Glomerular endothelial cell (primary cell): ENCODE measurements at regions not wholly inside any gene's neighbourhood (a gene's known extent, or its start where the extent isn't known, plus 50 kb on each side); places are given as distances from the start of the nearest gene placed in this dataset.
"Not testable (repeated sequence)": the region's sequence is repeated elsewhere in the genome, so short reads cannot be mapped to it uniquely, and the experiment has no call there.

Source experiments
- DNase-seq: peaks from one replicate; pipeline ENCODE4 v3.0.0-alpha.2; 2011; ENCODE audit warnings: low read depth, low spot score; ENCODE audit errors: extremely low read depth

DNA sequence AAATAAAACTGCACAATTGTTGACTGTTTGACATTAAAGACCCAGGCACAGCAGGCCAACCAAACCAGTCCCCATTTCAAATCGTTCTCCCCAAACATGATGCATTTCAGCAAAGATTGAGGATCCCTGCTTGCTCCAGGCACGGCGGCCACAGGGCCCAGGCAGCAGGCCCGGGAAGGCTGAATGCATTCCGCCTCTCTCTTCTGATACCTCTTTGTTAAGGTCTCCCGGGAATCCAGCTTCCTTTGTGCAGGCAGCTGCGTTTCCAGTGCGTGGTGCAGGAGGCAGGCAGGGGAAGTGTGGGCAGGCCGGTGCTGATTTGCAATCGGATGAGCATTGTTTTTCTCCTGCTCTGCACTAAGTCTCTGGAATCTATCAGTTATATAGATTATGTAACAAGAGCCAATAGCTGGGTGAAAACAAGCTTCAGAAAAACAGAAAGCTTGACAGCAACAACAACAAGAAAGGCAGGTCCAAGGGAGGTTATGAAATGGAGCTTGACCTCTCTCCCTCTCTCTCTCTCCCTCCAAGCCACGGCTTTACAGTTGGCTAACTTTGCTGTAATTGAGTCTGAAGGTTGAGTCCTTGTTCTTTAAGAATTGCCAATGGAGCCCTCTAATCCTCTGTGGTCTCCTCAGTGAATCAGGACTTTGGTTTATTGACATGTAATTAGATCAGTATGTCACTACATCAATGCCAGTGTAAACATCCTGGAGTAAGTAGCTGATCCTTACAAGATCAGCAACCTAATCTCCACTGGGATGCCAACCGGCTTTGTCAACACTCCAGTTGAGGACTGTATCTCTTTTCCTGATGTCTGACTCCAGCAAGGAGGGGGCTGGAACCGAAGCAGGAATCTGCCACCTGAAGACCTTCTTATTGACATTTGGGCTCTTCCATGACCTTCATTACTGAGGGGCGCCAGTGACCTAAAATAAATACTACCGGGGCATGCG, 338.0 kb downstream of the TEX29 start:
- DNase-seq: no peak

DNA sequence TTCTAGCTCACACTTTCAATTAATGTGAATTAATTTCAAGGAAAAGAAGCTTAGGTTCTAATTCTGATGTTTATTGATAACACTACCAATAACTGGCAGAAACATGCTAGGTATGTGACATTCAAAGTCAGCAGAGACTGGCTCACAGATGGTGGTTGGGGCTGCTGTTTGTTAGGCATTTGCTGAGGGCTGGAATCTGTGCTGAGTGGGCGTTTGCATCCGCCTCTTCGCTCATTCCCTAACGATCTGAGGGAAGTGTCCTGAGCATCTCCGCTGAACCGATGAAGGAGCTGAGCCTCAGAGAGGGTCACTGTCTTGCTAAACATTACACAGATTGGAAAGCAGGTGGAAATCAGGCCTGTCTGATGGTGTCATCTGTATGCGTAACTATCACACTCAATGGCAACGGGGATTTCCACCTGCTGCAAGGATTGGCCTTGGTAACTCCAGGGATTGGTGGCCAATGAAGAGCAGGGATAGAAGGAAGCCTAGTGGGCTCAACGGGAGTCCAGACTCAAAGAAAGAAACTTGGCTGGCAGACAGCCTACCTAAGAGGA, 338.9 kb downstream of the TEX29 start:
- DNase-seq: no peak

DNA sequence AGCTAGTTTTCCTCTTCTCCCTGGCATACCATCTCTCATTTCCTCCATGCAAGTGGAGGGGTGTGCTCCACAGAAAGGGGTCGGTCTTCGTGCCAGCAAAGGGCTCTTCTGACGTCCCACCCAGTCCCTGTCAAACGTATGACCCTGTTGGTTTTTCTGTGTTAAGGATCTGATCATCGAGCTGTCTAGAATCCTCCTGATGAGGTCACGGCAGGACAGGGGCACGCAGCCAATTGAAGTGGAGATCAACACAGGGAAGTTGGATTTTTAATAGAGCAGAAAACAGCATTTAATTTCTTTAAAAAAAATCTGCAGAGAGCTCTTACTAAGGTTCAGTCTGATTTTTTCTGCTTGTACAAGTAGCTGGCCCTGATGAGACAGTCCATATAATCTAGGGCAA, 339.4 kb downstream of the TEX29 start:
- DNase-seq: no peak

DNA sequence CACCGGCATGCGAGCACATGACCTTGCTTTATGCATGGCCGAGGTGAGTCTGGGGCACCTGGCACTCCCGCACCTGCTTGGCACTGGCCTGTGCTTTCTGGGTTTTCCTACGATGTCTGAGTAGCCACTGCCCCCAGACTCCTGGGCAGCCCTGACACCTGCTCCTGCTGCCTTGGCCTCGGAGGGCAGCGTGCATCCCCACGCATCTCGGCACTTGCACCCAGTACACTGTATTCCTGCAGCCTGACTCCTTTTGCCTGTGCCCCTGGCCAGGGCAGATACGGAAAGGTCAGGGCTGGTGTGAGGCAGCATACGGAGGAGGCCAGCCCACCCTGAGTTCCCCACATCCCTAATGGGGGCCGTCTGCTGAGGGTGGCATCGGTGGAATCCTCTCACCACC, 340.6 kb downstream of the TEX29 start:
- no peak for DNase-seq

DNA sequence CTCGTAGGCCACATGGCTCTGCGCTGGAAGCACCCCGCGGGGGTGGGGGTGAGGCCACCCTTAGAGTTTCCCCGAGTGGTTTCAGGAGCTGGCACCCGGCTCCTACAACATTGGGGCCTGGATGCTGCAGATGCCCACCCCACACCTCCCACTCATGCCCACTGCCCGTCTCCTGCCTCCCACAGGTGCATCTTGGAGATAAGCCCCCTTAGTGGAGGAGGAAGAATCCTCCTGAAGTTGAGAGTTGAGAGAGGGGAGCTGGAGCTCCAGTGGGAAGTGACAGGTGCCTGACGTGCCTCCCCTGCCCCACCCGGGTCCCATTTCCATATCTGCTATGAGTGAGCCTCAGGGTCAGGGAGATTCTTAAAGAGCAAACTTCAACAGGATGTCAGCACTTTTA, 341.3 kb downstream of the TEX29 start:
- no peak for DNase-seq

DNA sequence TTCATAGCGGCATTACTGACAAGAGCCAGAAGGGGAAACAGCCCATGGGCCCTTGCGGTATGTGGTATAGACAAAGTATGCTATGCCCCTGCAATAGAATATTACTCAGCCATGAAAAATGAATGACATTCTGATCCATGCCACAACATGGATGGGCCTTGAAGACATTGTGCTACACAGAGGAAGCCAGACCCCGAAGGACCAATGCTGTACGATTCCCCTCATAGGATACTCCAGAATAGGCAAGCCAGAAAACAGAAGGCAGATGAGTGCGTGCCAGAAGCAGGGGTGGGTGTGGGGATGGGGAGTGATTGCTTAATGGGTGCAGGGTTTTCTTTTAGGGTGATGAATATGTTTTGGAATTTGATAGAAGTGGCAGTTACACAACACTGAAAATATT, 342.0 kb downstream of the TEX29 start:
- DNase-seq: no peak

DNA sequence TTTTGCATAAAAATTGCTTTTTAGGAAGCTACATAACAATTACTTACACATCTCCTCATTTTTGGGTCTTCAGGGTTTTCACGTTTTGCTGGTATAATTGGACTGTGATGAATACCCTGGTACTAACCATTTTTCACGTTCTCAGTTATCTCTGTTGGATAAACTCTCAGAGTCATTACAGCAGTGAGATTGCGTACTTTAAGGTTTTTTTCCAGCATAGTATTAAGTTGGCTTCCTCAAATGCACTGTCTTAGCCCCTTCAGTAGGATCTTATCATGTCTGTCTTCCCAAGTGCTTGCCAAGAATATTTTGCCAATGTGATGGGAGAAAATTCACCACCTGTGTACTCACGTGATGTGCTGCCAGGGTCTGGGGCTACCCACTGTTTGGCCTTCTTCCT, 342.5 kb downstream of the TEX29 start:
- no peak for DNase-seq

DNA sequence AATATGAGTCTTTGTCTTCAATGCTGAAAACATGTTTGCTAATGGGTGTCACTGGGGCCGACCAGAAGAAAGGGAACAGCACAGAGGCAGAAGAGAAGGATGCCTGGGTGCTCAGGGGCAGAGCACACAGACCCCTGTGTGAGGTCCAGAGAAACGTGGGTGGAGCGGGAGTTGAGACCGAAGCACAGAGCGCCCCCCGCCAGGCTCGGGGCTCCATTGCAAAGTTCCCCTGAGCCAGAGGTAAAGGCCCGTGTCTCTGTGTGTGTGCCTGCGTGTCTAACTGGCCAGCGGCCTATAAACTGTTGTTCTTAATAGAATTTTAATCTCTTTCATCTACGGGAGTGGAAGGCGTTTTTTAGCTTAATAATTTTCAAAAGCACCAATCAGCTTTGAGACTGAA, 343.1 kb downstream of the TEX29 start:
- DNase-seq: no peak

DNA sequence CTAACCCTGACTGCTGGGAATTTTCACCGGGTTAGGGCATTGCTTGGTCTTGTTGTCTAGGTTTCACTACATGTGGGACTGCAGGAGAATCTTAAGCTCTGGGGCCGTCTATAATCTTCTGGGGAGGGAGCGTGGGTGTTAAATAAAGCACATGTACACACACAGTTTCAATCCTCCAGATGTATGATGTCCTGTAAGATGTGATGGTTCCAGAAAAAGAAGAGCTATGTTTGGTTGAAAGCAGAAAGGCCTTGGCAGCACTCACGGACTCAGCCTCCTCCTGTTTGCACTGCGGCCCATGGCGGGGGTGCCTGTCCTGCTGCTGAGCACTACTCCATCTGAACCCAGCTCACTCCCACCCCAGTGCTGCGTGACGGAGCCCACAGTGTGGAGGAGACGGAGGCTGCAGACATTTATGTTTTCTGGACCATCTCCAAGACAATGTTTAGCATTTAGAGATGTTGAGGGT, 343.5 kb downstream of the TEX29 start:
- DNase-seq: no peak

DNA sequence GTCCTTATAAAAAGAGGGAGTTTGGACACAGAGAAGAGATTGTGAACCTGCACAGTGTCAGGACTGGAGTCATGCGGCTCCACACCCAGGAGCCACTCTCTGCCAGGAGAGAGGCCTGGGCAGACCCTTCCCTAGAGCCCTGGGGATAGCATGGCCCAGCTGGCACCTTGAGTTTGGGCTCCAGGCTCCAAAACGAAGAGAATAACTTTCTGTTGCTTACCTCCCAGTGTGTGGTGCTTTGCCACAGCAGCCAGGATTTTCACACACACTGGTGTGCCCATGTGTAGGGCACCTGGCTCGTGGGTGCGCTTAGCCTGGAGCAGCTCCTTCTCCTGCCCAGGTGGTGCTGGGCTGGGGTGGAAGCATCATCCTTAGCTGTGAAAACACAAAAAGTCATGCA, 344.3 kb downstream of the TEX29 start:
- DNase-seq: no peak

DNA sequence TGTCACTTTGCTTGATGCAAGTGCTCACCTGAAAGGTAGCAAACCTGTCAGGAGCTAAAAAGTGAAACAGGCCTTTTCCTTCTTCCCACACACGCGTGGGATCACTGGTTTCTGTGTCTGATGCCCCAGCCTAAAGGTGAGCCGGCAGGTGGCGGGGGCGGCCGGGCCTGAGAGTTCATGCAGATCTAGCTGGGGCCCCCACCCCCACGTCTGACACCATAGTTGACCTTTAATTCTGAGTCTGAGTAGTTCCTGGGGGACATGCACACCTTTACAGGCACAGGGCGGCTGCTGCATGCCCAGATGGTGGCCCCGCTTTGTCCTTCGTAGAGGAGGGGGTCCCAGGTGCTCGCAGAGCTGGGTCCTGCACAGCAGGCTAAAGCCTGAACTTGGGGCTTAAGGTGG, 345.3 kb downstream of the TEX29 start:
- DNase-seq: no peak

DNA sequence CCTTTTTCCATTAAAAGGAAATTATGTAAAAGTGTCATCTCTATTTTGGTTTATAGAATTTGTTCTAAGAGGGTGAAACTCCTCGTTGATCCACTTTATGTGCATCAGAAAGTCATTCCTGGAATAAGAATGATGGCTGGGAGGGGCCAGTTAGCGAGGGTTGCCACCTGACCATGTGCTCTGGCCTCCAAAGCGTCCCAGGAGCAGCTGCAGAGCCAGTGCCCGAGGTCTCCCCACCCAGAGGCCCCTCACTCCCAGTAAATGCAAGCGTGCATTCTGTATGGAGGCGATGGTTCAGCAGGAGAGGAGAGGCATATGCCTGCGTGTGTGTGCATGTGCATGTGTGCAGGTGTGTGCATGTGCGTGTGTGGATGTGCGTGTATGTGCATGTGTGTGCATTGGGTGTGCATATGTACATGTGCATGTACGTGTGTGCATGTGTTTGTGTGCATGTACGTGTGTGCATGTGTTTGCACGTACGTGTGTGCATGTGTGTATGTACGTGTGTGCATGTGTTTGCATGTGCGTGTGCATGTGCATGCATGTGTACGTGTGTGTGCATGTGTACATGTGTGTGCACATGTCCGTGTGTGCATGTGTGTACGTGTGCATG, 345.8 kb downstream of the TEX29 start:
- no peak for DNase-seq

DNA sequence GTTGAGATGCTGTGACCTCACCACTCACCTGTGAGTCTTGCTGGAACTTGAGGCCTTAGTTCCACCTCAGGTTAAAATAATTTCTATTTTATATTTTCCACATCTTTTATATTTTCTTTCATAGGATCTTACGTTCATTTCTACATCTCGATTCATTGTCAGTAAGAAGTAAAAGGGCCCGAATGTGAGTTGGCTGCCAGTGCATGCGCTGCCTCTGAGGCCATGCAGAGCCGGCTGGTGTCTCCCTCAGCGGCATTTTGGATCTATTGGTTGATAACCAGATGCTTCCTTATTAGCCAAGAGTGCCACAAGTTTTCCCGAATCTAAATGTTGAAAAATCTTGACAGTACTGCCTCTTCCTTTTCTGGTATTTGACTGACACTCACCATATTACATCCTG, 347.3 kb downstream of the TEX29 start:
- DNase-seq: no peak

DNA sequence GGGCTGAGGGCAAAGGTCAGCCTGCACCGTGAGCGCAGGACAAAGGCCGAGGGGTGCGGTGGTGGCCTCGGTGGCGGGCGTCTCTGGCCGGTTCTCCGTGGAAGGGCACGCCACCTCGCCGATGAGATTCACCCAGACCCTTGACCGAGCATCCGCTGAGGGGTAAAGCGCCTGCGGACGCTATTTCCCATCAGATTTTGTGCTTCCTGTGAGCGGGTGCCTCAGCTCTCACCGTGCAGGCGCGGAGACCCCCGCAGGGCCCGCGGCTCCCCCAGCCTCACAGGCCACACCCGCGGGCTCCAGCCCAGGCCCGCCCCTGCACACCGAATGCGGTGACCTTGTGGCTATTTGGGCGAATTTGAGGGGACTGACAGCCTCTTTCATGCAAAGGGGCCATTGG, 348.0 kb downstream of the TEX29 start:
- no peak for DNase-seq

DNA sequence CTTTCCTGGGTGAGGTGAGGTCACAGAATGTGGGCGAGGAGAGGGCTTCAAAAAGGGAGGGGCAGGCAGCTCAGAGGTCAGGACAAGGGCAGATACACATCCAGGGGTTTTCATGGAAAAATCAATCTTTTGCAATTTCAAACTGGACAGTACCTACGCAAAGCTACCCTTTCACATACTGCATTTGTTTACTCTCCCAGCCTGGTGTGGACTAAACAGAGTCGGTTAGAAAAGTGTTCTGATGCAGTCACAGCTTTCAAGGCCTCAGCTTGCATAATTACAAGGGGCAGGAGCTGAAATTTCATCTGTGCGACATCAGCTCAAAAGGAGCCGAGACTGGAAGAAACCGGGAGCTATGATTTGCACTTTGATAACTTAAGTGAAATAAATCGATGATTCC, 351.8 kb downstream of the TEX29 start:
- not testable (repeated sequence) for DNase-seq

DNA sequence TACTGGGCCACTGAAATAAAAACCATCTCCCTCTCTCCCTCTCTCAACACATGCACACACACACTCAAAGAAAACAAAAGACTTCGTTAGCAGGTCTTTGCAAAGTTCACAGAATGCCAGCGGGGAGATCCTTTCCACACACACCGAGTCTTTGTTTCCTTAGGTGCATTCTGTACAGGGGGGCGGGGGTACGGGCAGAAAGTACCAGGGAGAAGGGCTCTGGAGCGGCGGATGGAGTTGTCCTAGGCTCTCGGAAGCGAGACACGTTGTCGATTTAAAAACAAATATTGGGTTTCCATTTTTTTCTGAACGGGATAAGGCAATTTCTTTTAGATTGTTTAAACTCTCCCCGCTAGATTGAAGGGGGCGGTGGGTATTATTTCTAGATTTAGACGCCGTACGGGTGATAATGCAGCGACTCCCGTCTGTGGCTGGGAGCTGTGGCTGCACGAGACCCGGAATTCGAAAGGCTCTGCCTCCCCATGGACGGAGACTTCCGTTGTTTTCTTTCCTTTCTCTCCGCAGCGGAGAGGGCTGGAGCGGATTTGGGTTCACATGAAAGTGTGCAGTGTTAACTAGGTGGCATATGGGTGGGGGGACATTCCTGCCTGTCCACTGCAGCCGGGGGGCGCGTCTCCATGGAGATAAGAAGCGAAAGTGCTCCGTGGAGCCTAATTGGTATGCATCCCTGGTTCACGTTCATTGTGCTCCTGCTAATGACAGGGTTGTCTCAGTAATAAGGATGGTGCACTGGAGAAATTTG, 357.9 kb downstream of the TEX29 start:
- DNase-seq: not testable (repeated sequence)

DNA sequence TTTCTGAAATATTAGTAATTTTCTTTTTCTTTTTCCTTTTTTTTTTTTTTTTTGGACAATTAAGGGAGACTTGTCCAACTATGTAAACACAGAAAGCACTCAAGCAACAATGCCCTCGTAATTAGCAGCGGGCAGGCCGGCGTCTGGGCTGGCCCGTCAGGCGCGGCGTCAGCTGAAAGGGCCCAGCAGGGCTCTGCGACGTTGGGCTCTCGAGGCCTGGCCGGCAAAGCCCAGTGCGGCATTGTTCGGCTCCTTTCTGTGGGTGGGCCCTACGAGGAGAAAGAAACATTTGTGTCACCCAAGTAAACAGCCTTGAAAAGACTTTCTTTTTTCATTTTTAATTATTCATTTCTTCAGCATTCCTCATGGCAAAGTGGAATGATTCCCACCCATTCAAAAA, 359.2 kb downstream of the TEX29 start:
- DNase-seq: not testable (repeated sequence)

DNA sequence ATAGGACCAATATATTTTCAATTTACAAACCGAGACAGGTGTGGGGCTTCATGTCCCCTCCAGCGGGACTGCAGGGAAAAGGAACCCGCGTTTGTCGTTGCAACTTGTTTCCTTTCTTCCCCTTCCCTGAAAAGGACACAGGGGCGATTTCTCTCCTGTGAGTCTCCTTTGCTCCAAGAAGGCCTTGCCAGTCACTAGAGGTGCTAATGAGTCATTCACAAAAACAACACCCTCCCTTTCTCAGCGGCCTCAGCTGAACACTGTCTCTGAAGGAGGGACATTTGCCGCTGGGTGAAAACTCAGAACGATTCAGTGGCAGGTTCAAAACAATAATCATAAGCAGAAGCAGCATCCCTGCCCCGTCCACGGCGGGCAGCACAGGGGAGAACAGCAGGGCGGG, 359.7 kb downstream of the TEX29 start:
- DNase-seq: not testable (repeated sequence)

DNA sequence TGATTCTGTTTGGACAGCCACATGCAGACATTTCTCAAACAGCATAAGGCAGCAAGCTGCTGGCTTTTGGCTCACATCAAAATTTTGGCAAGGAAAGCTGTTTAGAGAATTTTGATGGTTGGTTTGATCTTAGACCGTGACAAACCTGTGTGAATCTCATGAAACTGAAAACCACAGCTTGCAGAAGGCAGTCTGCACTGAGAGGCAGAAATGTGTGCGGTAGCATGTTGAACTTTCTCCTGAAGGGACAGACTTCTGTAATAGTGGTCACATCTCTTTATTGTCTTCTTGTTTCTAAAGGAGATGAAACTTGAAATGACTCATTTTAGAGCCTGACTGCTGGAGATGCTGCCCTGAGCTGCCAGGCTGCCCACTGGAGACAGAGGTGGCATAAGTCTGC, 371.6 kb downstream of the TEX29 start:
- not testable (repeated sequence) for DNase-seq

DNA sequence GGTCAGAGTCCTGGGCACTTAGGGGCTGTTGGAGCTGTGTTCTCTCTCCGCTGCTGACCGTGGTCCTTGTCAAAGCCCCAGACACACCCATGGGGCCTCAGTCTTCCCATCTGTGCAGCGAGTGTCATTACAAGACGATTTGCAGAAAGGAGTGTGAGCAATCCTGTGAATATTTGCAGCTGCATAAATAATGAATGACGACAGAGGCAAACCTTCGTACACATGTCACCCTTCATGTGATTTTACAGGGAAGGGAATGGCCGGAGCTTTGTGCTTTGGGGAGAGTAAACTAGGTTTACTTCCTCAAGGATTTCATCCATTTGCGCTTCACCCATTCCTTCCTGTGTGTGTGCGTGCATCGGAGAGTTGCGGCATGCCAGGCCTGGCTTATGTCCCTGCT, 370.8 kb upstream of the SOX1 start:
- not testable (repeated sequence) for DNase-seq

DNA sequence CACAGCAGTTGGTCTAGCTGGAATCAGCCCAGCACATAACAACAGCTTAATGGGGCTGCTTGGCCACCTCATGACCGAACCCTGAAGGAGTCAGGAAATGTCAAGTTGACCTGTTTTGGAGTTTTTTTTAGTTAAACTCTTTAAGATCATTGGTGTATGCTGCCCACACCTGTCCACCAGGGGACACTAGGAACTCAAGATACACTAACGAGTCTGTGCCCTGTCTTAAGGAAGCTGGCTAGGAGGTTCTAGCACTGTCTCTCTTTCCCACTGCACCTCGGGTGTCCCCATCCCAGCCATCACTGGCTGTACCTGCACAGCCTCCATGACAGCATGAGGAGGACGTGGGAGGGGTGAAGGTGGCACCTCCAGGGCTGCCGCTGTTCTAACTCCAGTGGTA, 364.9 kb upstream of the SOX1 start:
- DNase-seq: not testable (repeated sequence)
